Muscle of leg (tissue), 3 donors: ENCODE measurements at regions not wholly inside any gene's neighbourhood (a gene's known extent, or its start where the extent isn't known, plus 50 kb on each side); places are given as distances from the start of the nearest gene placed in this dataset.
"Not testable (repeated sequence)": the region's sequence is repeated elsewhere in the genome, so short reads cannot be mapped to it uniquely, and the experiment has no call there.

Experiments used
- DNase-seq: peaks from one replicate; pipeline ENCODE4 v3.0.0; 2013
- H3K27ac ChIP-seq: one replicate; pipeline ENCODE4 v1.5.1; 2013; ENCODE audit warnings: mild to moderate bottlenecking, low read length, control low read depth
- H3K27me3 ChIP-seq: one replicate; pipeline ENCODE4 v1.6.1; 2013; ENCODE audit warnings: low read length; ENCODE audit not compliant: control insufficient read depth, insufficient read depth
- H3K36me3 ChIP-seq: one replicate; pipeline ENCODE4 v1.6.1; 2013; ENCODE audit warnings: low read length; ENCODE audit not compliant: control insufficient read depth, insufficient read depth
- H3K4me1 ChIP-seq: one replicate; pipeline ENCODE4 v1.6.1; 2013; ENCODE audit warnings: low read length; ENCODE audit not compliant: control insufficient read depth, insufficient read depth
- H3K4me3 ChIP-seq: one replicate; pipeline ENCODE4 v1.5.1; 2013; ENCODE audit warnings: low read length, control low read depth
- H3K9me3 ChIP-seq: replicated peaks from 2 replicates; pipeline ENCODE4 v1.6.1; 2013; ENCODE audit warnings: low read depth, low read length; ENCODE audit not compliant: control insufficient read depth
- WGBS: methylation state at CpG from one replicate; pipeline ENCODE4 v1.1.5; 2013; ENCODE audit warnings: missing lambda C conversion rate; ENCODE audit not compliant: insufficient coverage; 5-methylcytosine and 5-hydroxymethylcytosine counted together

DNA sequence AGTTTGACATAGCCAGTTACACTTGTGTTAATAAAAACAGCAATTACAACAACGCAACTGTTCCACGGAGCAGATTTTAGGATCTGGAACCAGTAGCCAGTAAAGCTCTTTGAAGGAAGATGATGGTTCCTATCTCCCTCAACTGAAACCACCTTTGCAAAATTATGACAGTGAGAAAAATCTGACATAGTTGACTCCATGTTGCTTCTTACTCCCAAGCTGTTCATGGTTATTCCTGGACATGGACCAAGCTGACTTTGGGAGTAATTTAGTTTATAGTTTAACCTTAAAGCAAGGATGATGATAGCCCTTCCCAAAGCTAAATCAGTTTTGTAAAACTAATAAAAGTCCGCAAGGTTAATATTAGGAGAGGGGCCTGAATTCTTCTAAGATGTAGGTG lies 518.0 kb upstream of the ZP4 start:
- WGBS, result no CpG with 5 or more reads among the region's 3 CpGs
- no peaks in the 10 kb centered on the region for H3K36me3 ChIP-seq
- H3K4me1 ChIP-seq, result no peaks in the 10 kb centered on the region
- no peaks in the 10 kb centered on the region for H3K9me3 ChIP-seq
- no peak overlapping the region for H3K4me3 ChIP-seq
- no peaks in the 10 kb centered on the region for H3K27me3 ChIP-seq
- DNase-seq, result no peak
- no peak overlapping the region for H3K27ac ChIP-seq

DNA sequence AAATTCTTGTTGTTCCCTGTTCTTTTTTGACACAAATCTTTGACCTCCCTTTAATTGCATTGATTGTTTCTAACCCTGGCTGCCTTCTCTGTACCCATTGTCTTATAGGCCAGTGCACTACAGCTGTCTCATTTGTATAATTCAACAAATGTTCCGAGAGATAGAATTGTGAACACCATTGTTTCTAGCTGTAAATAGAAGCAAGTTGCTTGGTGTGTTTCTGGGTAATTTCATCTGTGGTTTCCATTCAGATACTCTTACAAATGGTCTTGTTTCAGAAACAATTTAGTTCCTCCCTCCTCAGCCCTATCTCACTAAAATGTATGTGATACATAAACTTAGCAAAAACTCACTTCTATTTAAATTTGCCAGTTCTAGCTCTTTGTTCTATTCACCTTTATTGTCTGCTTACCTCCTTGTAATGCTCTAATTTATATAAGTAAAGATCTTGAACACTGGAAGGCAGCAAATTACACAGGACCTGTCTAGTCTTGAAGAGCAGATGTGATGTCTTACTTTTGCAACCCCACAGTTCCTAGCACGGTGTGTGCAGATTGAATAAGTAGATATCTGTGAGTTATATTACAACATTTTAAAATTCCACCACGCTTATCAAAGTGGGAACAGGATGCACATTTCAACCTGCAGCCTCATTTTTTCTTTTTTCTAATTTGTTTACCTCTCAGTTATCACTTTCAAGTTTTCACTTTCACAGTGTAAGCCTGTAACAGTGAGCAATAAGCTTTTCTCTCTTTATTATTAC lies 515.6 kb upstream of the ZP4 start:
- Histone ChIP-seq H3K9me3 (no peaks in the 10 kb centered on the region), H3K36me3 (no peaks in the 10 kb centered on the region), H3K4me1 (no peaks in the 10 kb centered on the region), H3K27me3 (no peaks in the 10 kb centered on the region), H3K27ac (no peak overlapping the region), H3K4me3 (no peak overlapping the region)
- no CpG with 5 or more reads among the region's 3 CpGs for WGBS
- DNase-seq, result no peak

DNA sequence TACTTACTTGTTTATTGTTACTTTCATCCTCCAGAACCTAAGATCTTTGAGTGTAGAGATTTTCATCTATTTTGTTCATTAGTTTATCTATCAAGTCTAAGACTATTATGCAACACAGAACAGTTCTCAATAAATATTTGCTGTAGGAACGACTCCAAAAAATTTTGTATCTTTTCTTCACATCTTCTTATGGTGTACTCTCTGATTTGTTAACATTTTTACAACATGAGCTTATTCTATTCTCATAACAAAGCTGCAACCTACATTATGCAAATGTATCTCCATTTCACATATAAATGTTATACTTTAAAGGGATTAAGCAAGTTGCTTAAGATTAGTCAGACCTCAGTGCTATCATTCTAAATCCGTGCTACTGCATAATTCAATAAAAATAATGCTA lies 514.2 kb upstream of the ZP4 start:
- no peaks in the 10 kb centered on the region for H3K9me3 ChIP-seq
- H3K27ac ChIP-seq, result no peak overlapping the region
- no peaks in the 10 kb centered on the region for H3K36me3 ChIP-seq
- H3K4me1 ChIP-seq, result no peaks in the 10 kb centered on the region
- DNase-seq, result no peak
- H3K27me3 ChIP-seq, result no peaks in the 10 kb centered on the region
- no CpG with 5 or more reads among the region's 2 CpGs for WGBS
- no peak overlapping the region for H3K4me3 ChIP-seq

DNA sequence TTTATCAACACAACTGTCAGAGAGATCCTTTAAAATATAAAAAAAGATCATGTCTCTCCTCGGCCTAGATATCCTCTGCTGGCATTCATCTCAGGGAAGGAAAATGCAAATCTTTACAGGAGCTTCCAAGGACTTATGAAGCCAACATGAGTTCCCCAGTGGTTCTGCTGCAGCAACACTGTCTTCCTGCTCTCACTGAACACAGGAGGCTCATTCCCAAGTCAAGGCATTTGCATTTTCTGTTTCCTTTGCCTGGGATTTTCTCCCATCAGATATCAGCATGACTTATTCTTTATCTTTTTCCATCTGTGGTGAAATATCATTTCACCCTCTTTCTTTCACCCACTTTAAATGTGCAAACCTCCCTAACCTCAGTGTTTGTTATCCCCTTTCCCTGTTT lies 513.8 kb upstream of the ZP4 start:
- Histone ChIP-seq H3K4me3 (no peak overlapping the region), H3K27ac (no peak overlapping the region), H3K4me1 (no peaks in the 10 kb centered on the region), H3K27me3 (no peaks in the 10 kb centered on the region), H3K9me3 (no peaks in the 10 kb centered on the region), H3K36me3 (no peaks in the 10 kb centered on the region)
- 22% methylated on average over 1 of the region's 1 CpG for WGBS
- DNase-seq, result peak; percentile 35

DNA sequence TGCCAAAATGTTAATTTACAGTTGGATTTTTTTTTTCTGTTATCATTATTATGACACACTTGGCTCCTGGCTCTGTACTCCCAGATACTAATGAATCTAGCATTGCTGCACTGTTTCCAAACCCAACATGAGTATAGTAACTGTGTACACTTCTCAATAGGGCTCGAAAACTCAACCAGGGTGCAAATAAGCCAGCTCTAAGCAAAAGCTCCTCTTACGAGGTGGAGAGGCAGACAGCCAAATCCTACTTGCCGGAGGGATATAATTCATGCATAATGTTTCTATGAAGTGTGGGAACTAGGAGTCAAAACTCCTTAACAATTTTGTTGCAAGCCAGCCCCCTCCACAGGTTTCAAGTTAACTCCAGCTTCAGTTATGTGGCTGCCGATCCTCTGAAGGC lies 510.4 kb upstream of the ZP4 start:
- peak; percentile 74 for DNase-seq
- no peaks in the 10 kb centered on the region for H3K9me3 ChIP-seq

DNA sequence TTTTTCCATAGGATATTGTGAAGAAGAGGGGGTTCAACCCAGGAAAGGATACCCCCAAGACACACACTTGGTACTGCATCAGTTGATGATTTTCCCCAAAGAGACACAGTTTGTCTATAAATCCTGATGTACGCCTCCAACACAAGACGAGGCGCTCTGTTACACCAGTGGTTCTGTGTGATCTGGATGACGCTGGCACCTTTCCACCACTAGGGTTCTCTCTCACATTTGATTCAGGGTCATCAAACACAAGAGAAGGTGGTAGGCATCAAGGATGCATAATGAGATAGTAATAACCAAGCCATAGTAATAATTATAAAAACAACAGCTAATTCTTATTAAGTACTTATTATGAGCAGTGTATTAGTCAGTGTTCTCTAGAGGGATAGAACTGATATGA lies 508.8 kb upstream of the ZP4 start:
- no peak overlapping the region for H3K27ac ChIP-seq
- 90% methylated on average over 3 of the region's 4 CpGs for WGBS

More for the DNA sequence above, 510.4 kb upstream of the ZP4 start:
- Histone ChIP-seq H3K4me3 (no peak overlapping the region), H3K4me1 (no peaks in the 10 kb centered on the region), H3K27me3 (no peaks in the 10 kb centered on the region), H3K36me3 (no peaks in the 10 kb centered on the region), H3K27ac (no peak overlapping the region)
- no CpG with 5 or more reads among the region's 4 CpGs for WGBS

DNA sequence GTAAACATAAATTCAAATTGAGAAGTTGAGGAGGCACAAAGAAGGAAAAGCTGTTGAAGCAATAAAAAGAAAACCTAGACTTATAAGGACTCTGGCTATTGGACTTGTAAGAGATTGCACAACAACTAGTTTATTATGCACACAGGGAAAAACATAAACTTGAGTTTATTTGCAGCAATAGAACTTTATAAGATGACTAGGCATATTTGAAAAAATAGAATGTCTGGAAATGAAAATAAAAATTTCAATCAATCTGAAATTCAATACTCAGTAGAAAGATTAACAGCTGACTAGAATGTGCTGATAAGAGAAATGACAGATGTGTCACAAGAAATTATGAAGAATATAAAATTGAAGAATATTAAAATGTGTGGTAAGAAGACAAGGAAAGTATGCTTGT lies 505.4 kb upstream of the ZP4 start:
- no peaks in the 10 kb centered on the region for H3K9me3 ChIP-seq
- DNase-seq, result no peak
- H3K27me3 ChIP-seq, result no peaks in the 10 kb centered on the region
- no peak overlapping the region for H3K4me3 ChIP-seq
- H3K4me1 ChIP-seq, result no peaks in the 10 kb centered on the region
- H3K36me3 ChIP-seq, result no peaks in the 10 kb centered on the region
- no peak overlapping the region for H3K27ac ChIP-seq

More for the DNA sequence above, 508.8 kb upstream of the ZP4 start:
- no peak for DNase-seq
- no peaks in the 10 kb centered on the region for H3K27me3 ChIP-seq
- no peak overlapping the region for H3K4me3 ChIP-seq
- H3K4me1 ChIP-seq, result no peaks in the 10 kb centered on the region
- no peaks in the 10 kb centered on the region for H3K36me3 ChIP-seq
- H3K9me3 ChIP-seq, result no peaks in the 10 kb centered on the region

DNA sequence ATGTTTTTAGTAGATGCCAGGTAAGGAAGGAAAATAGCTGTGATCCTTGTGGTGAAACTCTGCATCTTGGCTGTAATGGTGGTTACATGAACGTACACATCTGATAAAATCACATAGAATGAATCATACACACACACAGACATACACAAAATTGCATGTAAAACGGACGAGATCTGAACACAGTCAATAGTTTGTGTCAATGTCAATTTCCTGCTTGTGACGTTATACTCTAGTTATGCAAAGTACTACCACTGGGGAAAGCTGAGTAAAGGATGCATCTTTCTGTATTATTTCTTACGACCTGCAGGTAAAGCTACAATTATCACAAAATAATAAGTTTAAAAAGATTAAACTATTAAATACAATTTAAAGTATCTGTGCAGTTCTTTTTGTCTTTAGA lies 493.7 kb upstream of the ZP4 start:
- no peak overlapping the region for H3K4me3 ChIP-seq
- no peaks in the 10 kb centered on the region for H3K36me3 ChIP-seq
- H3K27me3 ChIP-seq, result no peaks in the 10 kb centered on the region
- no peak for DNase-seq
- H3K27ac ChIP-seq, result no peak overlapping the region
- no peaks in the 10 kb centered on the region for H3K9me3 ChIP-seq
- no CpG with 5 or more reads among the region's 5 CpGs for WGBS
- H3K4me1 ChIP-seq, result no peaks in the 10 kb centered on the region

DNA sequence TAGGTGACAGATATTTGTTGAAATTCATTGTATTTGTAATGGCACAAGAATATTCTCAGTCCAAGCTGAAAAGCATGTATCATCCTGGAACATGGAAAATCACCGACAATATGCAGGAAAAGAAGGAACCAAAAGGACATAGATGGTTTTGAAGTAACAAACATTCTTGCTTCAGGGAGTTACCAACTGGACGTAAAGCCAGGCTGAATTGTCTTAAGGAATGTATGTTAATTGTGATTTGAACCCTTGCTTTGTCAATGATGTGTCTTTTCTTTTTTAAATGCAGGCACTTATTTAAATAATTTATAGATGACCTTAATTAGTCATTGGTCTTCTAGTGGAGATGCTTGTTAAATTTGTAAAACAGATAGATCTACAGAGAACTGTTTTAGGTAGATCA lies 489.4 kb upstream of the ZP4 start:
- Histone ChIP-seq H3K4me3 (no peak overlapping the region), H3K27me3 (no peaks in the 10 kb centered on the region), H3K4me1 (no peaks in the 10 kb centered on the region), H3K27ac (no peak overlapping the region), H3K9me3 (no peaks in the 10 kb centered on the region), H3K36me3 (no peaks in the 10 kb centered on the region)
- DNase-seq, result no peak
- WGBS, result 100% methylated on average over 1 of the region's 2 CpGs

DNA sequence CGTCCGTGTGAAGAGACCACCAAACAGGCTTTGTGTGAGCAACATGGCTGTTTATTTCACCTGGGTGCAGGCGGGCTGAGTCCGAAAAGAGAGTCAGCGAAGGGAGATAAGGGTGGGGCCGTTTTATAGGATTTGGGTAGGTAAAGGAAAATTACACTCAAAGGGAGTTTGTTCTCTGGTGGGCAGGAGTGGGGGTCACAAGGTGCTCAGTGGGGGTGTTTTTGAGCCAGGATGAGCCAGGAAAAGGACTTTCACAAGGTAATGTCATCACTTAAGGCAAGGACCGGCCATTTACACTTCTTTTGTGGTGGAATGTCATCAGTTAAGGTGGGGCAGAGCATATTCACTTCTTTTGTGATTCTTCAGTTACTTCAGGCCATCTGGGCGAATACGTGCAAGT lies 488.7 kb upstream of the ZP4 start:
- 100% methylated on average over 2 of the region's 9 CpGs for whole genome bisulfite sequencing
- H3K9me3 ChIP-seq, H3K27ac ChIP-seq, H3K4me3 ChIP-seq, DNase-seq, H3K4me1 ChIP-seq, H3K27me3 ChIP-seq, H3K36me3 ChIP-seq: not testable (repeated sequence)
